Non-pigmented ciliary epithelial cell (primary cell): ENCODE measurements at regions not wholly inside any gene's neighbourhood (a gene's known extent, or its start where the extent isn't known, plus 50 kb on each side); places are given as distances from the start of the nearest gene placed in this dataset.
"Not testable (repeated sequence)": the region's sequence is repeated elsewhere in the genome, so short reads cannot be mapped to it uniquely, and the experiment has no call there.

Source experiments
- DNase-seq: peaks from one replicate; pipeline ENCODE4 v3.0.0-alpha.2; 2010; ENCODE audit warnings: low read depth

DNA sequence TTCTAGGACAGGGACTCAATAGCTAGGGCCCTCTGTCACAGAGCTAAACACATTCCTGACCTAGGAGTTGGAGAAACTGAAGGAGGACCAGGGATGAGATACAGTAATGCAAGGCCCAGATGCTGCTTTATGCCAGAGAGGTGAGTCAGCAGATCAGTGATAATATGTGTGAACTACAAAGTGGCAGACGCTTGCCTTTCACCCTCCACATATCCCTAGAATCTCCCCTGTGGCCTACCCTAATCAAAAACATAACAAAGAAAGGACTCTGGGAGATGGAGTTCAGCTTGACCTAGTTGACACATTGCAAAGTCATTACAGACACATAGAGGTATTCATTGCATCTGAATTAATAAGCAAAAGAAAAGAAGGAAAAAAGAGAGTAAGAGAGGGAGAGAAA, 417.6 kb upstream of the DYNLRB2 start:
- no peak for DNase-seq

DNA sequence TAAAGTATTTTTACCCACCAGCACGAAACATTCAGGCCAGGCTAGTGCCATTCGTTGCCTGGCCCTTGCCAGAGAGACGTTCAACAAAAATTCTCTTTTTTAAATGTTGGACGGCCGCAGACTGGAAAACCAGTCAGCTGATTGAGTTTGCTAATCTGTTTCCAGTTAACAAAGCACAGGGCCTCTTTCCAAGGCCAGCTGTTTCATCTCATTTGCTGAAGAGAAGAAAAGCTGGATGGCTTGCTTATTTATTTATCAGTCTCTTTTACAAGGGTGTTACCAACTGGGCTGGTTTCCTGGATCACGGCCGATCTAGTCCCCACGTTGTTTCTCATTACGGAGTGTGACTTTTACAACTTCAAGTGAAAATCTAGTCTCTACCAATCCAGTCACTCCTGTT, 418.7 kb upstream of the DYNLRB2 start:
- DNase-seq, result no peak

DNA sequence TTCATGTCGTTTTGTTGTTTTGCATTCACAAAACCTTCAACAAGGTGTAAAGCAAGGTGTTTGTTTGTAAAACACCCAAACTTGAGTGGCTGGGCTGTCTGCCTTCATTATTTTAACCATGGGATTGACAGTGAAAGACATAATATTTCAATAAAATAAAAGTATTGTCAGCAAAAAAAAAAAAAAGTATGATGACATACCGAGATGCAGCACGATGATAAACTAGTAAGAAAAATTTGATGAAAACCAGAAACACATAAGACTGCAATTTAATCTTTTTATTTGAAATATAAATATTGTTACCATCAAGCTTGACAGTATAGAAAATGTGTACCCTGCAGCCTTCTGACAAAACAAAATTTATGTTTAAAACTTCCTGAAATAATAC, 419.3 kb upstream of the DYNLRB2 start:
- no peak for DNase-seq

DNA sequence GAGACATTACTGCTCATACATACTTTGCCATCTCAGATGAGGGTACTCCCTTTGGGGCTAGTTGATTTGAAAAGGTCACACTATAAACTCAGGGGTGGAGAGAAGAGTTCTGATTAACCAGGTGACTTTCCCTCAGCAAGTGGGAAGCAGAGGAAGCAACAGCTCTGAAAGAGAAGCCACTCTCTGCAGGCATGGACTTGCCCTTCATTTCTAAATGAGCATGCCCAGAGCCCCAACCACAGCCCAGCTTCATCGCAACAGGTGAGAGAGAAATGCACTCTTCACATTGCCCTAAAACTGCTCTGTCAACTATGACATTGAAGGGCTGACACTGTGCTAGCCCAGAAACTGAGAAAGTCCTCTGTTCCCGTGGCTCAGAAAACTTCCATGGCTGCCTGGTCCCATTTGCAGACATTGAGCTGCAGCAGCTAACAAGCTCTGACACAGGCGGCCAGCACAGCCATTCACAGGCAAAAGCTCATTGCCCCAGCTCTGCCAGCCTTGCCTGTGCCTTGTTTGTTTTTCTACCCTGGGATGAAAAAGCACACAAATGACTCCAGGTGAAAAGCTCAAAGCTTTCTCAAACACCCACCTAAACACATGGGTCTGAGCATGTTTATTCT, 419.8 kb upstream of the DYNLRB2 start:
- DNase-seq, result no peak

DNA sequence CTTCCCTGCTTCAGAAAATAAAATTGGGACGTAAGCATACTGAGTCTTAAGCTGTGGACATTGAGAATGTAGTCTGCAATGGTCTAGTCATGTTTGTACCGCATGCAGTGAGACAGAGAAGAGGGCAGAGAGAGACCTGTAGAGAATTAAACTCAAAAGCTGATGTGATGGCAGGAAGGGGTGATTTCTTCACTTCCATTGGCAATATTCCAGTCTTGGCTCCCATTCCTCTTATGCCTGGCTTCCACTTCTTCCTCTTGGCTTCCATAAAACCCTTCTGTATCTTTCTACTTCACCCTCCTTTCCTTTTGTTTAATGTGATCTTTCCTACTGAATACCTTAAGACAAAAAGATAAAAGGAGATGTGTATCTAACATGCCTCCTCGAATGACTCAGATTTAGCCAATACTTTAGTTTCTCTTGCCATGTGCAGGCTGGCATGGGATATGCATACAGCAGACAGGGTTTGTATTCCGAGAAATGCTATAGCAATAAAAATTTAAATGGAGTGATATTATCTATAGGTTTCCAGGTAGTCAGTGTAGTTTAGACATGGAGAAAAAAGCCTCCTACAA, 423.1 kb upstream of the DYNLRB2 start:
- DNase-seq, result no peak

DNA sequence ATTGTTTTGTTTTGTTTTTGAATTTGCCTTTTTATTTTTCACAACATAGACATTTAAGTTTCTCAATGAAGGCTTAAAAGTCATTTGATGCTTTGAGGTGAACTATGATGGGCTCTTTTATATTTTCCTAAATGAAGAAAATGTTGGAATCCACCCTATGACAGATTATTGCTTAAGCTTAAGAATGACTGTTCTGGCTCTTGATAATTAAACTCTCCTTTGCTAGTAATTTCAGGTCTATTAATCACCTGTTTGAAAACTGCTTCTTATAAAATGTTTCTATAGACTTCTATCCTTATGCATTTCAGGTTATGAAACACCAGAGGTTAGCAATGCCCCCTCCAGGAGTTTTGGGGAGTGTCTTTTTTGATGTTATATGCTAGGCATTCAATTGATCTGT, 424.1 kb upstream of the DYNLRB2 start:
- no peak for DNase-seq

DNA sequence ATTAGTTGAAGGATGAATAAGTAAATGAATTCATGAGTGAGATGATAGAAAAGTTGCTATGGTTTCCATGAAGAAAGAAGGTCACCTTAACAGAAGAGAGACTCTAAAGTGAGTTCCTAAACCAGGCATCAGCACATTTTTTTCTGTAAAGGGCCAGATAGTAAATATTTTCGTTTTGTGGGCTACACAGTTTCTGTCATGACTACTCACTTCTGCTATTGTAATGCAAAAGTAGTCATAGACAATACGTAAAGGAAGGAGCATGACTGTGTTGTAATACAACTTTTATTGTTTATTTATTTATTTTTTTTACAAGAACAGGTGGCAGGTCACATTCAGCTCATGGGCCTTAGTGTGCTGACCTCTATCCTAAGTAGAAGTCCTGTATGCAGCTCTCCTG, 426.1 kb upstream of the DYNLRB2 start:
- DNase-seq, result no peak

DNA sequence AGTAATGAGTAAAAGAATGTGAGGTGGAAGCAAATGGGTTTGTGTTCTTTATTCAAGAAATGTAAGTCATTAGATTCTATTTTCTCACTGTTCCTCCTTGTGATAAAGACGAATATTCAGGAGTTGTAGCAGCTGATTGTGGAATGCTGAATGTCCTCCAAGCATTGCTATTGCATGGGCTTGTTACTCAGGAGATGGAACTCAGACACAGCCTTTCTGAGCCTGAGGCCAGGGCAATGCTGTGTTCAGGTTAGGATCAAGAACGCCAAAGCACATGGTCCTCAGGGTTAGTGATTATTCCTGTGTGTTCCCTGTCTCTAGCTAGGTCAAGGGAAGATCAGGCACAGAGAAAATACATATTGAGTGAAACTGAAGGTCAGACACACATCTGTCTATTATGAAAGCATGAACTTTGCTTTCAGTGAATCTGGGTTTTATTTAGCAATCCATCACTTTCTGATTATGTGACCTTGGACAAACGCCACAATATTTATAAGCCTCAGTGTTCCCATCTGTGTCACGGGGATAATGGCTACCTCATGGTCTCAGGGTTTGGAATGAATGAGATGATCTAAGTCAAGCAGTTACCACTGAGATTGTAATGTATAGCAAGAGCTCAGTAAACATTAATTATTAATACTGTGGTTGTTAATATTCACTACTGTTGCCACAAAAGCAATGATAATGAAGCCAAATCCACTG, 426.8 kb upstream of the DYNLRB2 start:
- no peak for DNase-seq

DNA sequence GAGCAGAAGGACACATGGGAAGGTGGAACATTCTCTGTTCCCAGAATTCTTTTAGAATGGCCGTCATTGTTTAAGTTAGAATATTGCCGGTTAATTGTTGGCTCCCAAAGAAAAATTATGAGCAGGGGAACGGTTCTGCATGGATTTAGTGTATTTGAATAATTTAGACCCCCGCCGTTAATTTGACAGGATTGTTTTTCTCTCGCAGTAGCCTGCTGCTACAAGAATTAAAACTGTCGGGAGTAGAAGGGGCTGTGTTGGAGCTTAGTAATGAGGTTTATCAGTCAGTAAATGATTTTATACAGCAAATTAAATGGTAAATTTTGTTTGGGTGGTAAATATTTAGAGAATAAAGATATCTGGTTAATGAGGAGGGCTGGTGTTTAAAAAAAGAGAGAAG, 431.2 kb upstream of the DYNLRB2 start:
- DNase-seq, result no peak

DNA sequence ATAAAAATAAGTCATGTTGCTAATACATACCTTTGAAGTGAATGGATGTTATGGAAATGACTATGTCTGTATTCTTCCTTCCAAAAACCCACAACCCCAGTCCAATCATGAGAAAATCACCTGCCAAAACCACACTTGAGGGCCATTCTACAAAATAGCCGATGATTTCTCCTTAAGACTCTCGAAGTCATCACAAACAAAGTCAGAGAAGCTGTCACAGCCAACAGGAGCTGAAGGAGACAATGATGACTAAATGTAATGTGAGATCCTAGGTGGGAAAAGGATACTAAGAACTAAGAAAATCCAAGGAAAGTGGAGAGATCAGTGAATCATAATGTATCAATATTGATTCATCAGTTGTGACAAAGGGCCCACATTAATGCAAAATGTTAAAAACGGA, 432.9 kb upstream of the DYNLRB2 start:
- no peak for DNase-seq

DNA sequence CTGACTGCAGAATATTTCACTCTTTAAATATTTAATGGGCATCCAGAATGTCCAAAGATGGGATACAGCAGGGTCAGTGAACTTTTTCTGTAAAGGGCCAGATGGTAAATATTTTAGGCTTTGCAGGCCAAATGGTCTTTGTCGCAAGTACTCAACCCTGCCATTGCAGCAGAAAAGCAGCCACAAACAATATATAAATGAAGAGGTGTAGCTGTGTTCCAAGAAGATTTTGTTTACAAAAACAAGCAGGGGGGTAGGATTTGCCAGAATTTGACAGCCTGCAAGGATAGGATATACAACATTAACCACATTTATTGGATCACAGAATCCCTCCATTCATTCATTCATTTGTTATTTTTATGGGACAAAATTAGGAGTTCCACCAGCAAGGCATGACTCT, 435.0 kb upstream of the DYNLRB2 start:
- DNase-seq, result no peak

DNA sequence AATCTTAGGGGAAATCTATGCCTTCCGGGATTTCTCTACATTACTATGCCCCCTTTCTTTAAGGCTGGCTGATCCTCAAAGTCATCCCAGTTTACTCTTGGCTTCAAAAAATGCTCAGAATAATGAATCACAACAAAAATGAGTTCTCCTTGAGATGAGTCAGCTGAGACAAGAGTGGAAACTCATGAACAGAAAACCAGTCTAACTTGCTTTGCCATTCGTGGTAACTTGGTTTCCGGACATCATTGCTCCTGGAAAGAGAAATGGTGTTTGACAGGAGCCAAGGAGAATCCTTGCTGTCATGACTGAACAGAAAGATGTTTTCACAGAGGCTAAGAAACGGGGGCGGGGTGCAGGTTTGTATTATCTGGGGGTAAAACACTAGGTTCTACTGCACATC, 435.6 kb upstream of the DYNLRB2 start:
- DNase-seq, result no peak

DNA sequence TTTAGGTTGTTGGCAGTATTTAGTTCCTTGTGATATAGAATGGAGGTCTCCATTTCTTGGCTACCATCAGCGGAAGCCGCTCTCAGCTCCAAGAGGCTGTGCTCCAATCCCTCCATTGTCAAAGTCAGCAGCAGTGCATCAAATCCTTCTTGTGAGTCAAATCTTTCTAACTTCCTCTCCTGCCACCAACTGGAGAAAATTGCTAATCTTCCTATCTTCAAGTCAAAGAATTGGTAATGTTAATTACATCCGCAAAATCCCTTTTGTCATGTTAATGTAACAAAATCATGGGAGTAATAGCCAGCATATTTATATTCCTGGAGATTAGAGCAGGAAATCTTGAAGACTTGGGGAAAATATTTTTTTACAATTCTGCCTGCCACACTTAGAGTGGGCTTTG, 436.4 kb upstream of the DYNLRB2 start:
- DNase-seq, result no peak

DNA sequence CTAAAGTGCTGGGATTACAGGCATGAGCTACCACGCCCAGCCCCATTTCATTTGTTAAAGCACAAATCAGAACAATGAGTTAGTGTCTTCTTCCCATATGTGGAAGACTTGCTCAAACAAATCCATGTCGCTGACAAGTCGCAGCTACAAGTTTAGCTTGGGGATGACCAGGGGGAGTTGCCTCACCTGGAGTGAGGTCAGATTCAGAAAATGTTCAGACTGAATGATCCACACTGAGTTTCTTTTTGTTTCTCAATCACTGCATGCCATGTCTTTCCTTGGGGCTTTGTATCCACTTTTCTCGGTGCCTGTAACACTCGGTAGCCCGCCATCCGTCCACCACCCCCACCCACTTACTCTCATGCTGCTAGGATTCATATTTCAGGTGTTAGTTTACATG, 437.3 kb upstream of the DYNLRB2 start:
- DNase-seq, result no peak

DNA sequence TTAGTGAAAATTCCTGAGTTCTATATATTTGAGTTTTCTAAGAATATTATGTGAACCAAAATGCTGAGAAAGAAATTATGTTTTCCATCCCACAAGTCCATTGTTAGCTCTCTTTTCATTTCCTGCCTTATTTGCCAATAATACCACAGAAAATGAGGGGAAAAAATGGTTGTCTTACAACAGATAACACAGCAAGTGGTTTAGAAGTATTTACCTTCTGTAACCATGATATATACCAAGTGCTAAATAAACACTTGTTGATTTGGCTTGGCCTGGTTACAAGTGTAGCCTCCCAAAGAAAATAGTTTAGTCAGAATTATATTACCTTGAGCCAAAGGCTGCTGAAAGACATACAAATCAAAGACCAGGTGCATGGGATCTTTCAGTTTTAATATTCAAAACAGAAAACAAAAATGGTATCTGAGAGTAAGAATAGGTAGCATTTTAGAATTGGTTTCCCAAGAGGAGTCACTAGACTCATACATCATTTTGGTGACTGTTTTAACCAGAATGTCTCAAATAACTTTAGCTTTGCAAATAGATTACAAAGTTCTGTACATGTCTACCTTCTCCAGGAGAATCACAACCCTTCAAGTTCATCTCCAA, 439.8 kb upstream of the DYNLRB2 start:
- no peak for DNase-seq

DNA sequence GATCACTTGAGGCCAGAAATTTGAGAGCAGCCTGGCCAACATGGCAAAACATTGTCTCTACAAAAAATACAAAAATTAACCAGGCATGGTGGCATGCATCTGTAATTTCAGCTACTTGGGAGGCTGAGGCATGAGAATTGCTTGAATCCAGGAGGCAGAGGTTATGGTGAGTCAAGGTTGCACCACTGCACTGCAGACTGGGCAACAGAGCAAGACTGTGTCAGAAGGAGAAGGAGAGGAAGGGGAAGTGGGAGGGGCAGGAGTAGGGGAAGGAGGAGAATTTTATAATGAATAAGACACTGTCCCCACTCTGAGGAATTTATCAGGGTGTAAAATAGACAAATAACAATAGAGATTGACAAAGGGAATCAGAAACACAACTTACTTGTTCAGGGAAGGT, 440.6 kb upstream of the DYNLRB2 start:
- no peak for DNase-seq

DNA sequence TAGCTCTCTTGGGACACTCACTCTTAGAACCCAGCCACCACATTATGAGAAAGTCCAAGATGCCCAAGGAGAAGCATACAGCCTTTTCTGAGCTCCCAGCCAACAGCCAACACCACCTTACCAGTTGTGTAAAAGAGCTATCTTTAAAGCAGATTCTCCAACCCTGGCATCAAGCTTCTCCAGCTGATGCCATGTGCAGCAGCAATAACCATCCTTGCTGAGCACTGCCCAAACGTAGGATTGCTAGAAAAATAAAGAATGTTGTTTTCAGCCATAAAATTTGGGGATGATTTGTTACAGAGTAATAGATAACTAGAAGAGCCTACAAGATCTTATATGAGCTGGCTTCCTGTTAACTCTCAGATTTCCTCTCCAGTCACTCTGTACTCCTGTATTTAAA, 443.7 kb upstream of the DYNLRB2 start:
- no peak for DNase-seq

DNA sequence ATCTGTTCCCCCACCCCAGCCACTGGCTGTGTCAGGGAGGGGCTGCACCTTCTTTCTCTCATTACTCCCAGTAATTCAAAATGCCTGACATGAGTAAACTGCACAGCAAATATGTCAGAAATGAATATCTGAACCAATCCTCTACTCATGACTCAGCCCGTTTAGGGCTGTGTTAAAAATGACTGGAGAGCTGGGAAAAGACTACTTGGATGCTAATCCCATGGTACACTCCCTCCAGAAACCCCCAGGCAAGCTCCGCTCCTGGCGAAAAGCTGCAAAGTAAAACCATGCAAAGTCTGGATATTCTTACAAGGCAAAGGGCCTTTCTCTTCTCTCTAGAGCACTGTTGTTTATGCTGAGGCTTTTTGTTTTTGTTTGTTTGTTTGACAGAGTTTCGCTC, 448.1 kb upstream of the DYNLRB2 start:
- no peak for DNase-seq

DNA sequence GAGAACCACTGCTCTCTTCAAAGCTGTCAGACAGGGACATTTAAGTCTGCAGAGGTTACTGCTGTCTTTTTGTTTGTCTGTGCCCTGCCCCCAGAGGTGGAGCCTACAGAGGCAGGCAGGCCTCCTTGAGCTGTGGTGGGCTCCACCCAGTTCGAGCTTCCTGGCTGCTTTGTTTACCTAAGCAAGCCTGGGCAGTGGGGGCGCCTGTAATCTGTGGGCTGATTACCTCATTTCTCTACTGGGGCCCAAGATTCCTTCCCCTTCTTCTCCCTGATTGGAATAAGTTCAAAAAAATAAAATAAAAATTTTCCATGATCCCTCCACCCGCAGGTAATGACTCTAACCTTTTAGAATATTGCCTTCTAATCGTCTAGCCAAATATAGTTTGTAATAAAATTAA, 449.3 kb upstream of the DYNLRB2 start:
- not testable (repeated sequence) for DNase-seq

DNA sequence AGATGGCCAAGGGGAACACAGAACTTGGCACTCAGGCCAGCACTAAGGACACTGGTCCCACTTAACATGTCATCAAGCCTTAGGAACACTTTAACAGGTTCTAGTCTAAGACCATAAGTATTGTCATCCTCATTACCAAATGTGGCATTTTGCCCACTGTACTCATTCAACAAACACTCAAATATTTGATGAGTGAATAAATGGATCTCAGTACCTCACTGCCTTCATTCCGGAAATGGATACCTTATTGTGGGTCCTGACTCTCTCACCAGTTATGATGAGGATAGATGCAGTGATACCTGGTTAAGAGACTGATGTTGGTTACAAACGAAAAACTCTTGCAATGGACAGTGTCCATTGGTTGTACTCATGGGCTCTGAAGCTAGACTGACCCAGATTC, 455.2 kb upstream of the DYNLRB2 start:
- no peak for DNase-seq

DNA sequence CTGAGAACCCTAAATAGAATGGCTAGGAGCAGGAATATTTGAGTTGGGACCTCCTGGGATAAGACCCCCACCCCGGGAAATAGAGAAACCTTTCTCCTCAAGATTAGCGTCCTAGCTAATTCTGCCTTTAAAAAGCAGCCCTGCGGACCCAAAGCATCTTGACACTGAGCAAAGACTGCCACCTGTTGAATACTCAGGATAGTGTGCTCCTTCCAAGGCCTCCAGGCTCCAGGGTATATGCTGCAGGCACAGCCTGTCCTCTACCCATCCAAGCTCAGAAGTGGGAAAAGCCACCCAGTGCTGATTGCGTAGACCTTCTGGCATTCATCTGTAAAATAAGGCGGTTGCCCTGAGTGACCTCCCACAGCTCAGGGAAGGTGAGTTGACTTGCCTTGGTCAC, 456.2 kb upstream of the DYNLRB2 start:
- peak; percentile 31 for DNase-seq

DNA sequence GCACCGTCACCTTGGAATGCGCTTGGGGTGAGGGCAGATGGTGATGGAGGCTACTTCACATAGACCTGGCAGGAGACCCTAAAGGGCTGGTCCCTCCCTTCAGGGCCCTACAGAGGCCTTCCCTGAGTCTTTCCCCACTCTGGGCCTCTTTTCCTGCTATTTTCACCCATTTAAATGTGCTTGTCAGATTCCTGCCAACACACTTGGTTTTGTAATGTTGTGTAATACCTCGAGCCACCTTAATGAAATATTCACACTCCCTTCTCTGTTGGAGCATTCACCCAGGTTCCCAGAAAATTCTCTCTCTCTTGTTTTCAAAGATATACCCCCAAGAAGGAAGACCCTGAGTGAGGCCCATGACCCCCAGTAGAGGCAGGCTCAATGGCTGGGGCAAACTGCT, 456.6 kb upstream of the DYNLRB2 start:
- no peak for DNase-seq

DNA sequence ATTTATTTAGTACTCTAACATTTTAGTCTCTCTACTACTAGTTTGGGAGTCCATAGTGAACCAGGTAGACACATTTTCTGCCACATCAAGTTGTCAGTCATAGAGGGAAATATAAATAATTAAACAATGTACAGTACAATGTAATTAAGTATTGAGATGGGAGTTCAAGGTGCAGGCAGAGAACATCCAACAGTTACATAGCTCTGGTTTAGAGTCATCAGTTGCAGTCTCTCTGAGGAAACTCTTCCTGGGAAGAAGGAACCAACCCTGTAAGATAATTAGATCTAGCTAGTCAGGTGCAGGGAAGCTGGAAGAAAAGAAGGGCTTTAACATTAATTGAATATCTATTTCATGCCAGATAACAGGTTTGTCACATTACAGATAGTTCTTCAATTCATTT, 457.9 kb upstream of the DYNLRB2 start:
- DNase-seq, result no peak

DNA sequence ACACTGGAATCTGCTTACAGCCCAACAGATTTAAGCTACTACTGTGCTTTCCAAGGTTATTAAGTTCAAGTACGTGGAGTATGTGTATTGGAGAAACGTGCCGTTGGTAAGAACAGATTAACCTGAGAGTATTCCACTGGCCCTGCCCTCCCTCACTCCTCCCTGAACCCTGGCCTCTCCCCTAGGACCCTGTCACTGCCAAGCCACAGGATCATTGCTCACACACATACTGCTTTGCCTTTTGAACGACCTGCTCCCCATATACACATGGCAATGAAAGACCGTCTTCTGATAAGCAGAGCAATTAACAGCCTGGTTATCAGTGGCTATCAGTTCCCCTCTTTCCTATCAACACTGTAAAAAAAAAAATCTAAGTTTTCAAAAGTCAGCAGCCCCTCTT, 458.9 kb upstream of the DYNLRB2 start:
- DNase-seq, result no peak
